B cell (primary cell): ENCODE measurements at regions not wholly inside any gene's neighbourhood (a gene's known extent, or its start where the extent isn't known, plus 50 kb on each side); places are given as distances from the start of the nearest gene placed in this dataset.

Experiments used
- ATAC-seq: fragments of 200-7000 bp; cut with Tn5 transposase; one replicate; pipeline ENCODE4 v1.10.0; 2021; ENCODE audit warnings: low read depth, mild to moderate bottlenecking, moderate number of reproducible peaks, moderate library complexity
- CTCF ChIA-PET: fragments of 350-600 bp; sonication (Branson Sonifier 250); formaldehyde crosslinking; loops from one replicate; lab custom pipeline; 2021; ENCODE audit warnings: antibody characterized with exemption, inconsistent platforms; lab: Charles Lee
- POLR2A ChIA-PET: fragments of 350-600 bp; sonication (Branson Sonifier 250); formaldehyde crosslinking; loops from one replicate; lab custom pipeline; 2021; ENCODE audit warnings: antibody characterized with exemption; lab: Charles Lee
- DNase-seq: peaks from one replicate; pipeline ENCODE4 v3.0.0; 2013
- H2AFZ ChIP-seq: 2 replicates; pipeline ENCODE4 v1.6.1; 2012; ENCODE audit warnings: mild to moderate bottlenecking, low read depth, low read length; ENCODE audit not compliant: insufficient read depth, poor library complexity, severe bottlenecking
- H3K27ac ChIP-seq, 2 donors: 1 replicate in 1 of 2; 2 replicates in 1 of 2; pipeline ENCODE4 v1.5.1; 2012 to 2013; ENCODE audit warnings: low read length in 2 of 2, mild to moderate bottlenecking in 2 of 2, moderate library complexity in 1 of 2
- H3K27me3 ChIP-seq, 4 experiments: fragments of 200-600 bp in 1 of 4; sonication (generic) in 1 of 4; replicated peaks in 1 of 4; 1 replicate in 2 of 4; 2 replicates in 2 of 4; pipeline versions ENCODE4 v1.6.1 to v1.7.0; 2013 to 2016; ENCODE audit warnings: low read length in 3 of 4, mild to moderate bottlenecking in 2 of 4, mixed read lengths in 1 of 4, moderate library complexity in 1 of 4; ENCODE audit not compliant: insufficient read depth in 4 of 4, control insufficient read depth in 3 of 4; ENCODE audit errors: control extremely low read depth in 1 of 4
- H3K36me3 ChIP-seq, 2 experiments: replicated peaks in 1 of 2; 1 replicate in 1 of 2; 2 replicates in 1 of 2; pipeline versions ENCODE4 v1.6.1 to v1.7.1; 2013; ENCODE audit warnings: low read length in 1 of 2; ENCODE audit not compliant: insufficient read depth in 2 of 2, control insufficient read depth in 1 of 2; ENCODE audit errors: control extremely low read depth in 1 of 2, extremely low read depth in 1 of 2
- H3K4me1 ChIP-seq, 2 donors: fragments of 200-600 bp in 1 of 2; sonication (generic) in 1 of 2; 1 replicate in 1 of 2; 2 replicates in 1 of 2; pipeline versions ENCODE4 v1.5.1 to v1.6.1; 2013 to 2017; ENCODE audit warnings: low read length in 2 of 2; ENCODE audit not compliant: control insufficient read depth in 2 of 2, insufficient read depth in 2 of 2
- H3K4me2 ChIP-seq: replicated peaks from 2 replicates; pipeline ENCODE3; 2012; ENCODE audit warnings: mild to moderate bottlenecking, low read depth, low read length; ENCODE audit not compliant: poor library complexity, severe bottlenecking
- H3K4me3 ChIP-seq, 5 experiments: fragments of 200-600 bp in 1 of 5; sonication (generic) in 1 of 5; 1 replicate in 3 of 5; 2 replicates in 2 of 5; pipeline versions ENCODE4 v1.5.1 to v1.7.0; 2011 to 2016; ENCODE audit warnings: low read length in 4 of 5, mild to moderate bottlenecking in 4 of 5, low read depth in 2 of 5, control low read depth in 1 of 5, moderate library complexity in 1 of 5; ENCODE audit not compliant: insufficient read depth in 1 of 5; ENCODE audit errors: control extremely low read depth in 1 of 5, extremely low read depth in 1 of 5
- H3K79me2 ChIP-seq: fragments of 200-600 bp; sonication (generic); one replicate; pipeline ENCODE4 v1.6.0; 2016; ENCODE audit warnings: low read length; ENCODE audit not compliant: control insufficient read depth, insufficient read depth
- H3K9ac ChIP-seq: fragments of 200-600 bp; sonication (generic); 2 replicates; pipeline ENCODE4 v1.6.1; 2017; ENCODE audit warnings: mild to moderate bottlenecking, low read length, moderate library complexity
- H3K9me3 ChIP-seq, 3 donors: one replicate each; pipeline versions ENCODE4 v1.6.1 to v1.7.1; 2013; ENCODE audit warnings: low read length in 2 of 3; ENCODE audit not compliant: control insufficient read depth in 2 of 3, insufficient read depth in 1 of 3; ENCODE audit errors: control extremely low read depth in 1 of 3
- H4K20me1 ChIP-seq: 2 replicates; pipeline ENCODE4 v1.6.0; 2012; ENCODE audit warnings: mild to moderate bottlenecking, low read length; ENCODE audit not compliant: insufficient read depth, control insufficient read depth, poor library complexity, severe bottlenecking
- H3K27ac Mint-ChIP-seq: one replicate; pipeline ENCODE4 v1.8.0; 2021; ENCODE audit warnings: mixed read lengths
- H3K27me3 Mint-ChIP-seq: one replicate; pipeline ENCODE4 v1.8.0; 2021; ENCODE audit warnings: mixed read lengths
- H3K4me1 Mint-ChIP-seq: one replicate; pipeline ENCODE4 v1.8.0; 2021; ENCODE audit warnings: mixed read lengths
- H3K4me3 Mint-ChIP-seq: one replicate; pipeline ENCODE4 v1.8.0; 2021; ENCODE audit warnings: mixed read lengths
- H3K9me3 Mint-ChIP-seq: one replicate; pipeline ENCODE4 v1.8.0; 2022; ENCODE audit warnings: mixed read lengths; ENCODE audit not compliant: insufficient read depth
- CTCF ChIP-seq: fragments of 200-600 bp; IDR thresholded peaks from one replicate; pipeline ENCODE4 v1.8.0; 2022; ENCODE audit warnings: antibody characterized with exemption, mild to moderate bottlenecking
- EZH2 ChIP-seq: IDR thresholded peaks from 2 replicates; pipeline ENCODE4 v1.6.1; 2012; ENCODE audit warnings: borderline replicate concordance, low read depth, mild to moderate bottlenecking, moderate library complexity, low read length; ENCODE audit not compliant: insufficient read depth, poor library complexity, severe bottlenecking
- WGBS: methylation state at CpG from one replicate; pipeline ENCODE4 v1.1.5; 2013; ENCODE audit warnings: missing lambda C conversion rate; ENCODE audit not compliant: insufficient coverage; 5-methylcytosine and 5-hydroxymethylcytosine counted together
- intact Hi-C: fragments of 100-400 bp; cut with micrococcal nuclease; formaldehyde crosslinking; loops from one replicate; pipeline ENCODE4 v1.10.0; 2022

- Histone ChIP-seq H3K9me3 (peaks cover 0 to 4% (median 0%) of the 10 kb centered on the region in 3 donors), H3K9ac (no peak overlapping the region), H4K20me1 (no peaks in the 10 kb centered on the region), H3K79me2 (no peaks in the 10 kb centered on the region), H3K36me3 (no peaks in the 10 kb centered on the region), H3K4me1 (no peaks in the 10 kb centered on the region), H3K27me3 (no peaks in the 10 kb centered on the region), H2AFZ (no peak overlapping the region), H3K4me2 (no peak overlapping the region), H3K27ac (no peak overlapping the region), H3K4me3 (no peak overlapping the region)
- Mint-ChIP-seq H3K27ac (no peak overlapping the region), H3K9me3 (peaks cover 6% of the 10 kb centered on the region), H3K4me3 (no peak overlapping the region), H3K27me3 (no peaks in the 10 kb centered on the region), H3K4me1 (no peaks in the 10 kb centered on the region)
- DNase-seq, result no peak
- ATAC-seq, result no peak
- ChIA-PET POLR2A (no interaction called here), CTCF (no interaction called here)
- TF ChIP-seq EZH2 (no peak), CTCF (no peak)
- intact Hi-C loops, result no loop called here
- no CpG with 5 or more reads among the region's 4 CpGs for WGBS
Observed at GRCh38 chr4:188956566-188956965, 817.3 kb downstream of the TRIML1 start.

- DNase-seq, result no peak
- H3K9me3 Mint-ChIP-seq, result peaks cover 6% of the 10 kb centered on the region
- CTCF ChIA-PET, result no interaction called here
Observed at GRCh38 chr4:188958346-188958745, 819.1 kb downstream of the TRIML1 start.

More at GRCh38 chr4:188958346-188958745, 819.1 kb downstream of the TRIML1 start:
- TF ChIP-seq EZH2 (no peak), CTCF (no peak)
- Mint-ChIP-seq H3K4me1 (no peaks in the 10 kb centered on the region), H3K27me3 (no peaks in the 10 kb centered on the region), H3K27ac (no peak overlapping the region), H3K4me3 (no peak overlapping the region)
- Histone ChIP-seq H4K20me1 (no peaks in the 10 kb centered on the region), H3K9me3 (peaks cover 0 to 4% (median 0%) of the 10 kb centered on the region in 3 donors), H3K79me2 (no peaks in the 10 kb centered on the region), H3K27me3 (no peaks in the 10 kb centered on the region), H3K4me1 (no peaks in the 10 kb centered on the region), H3K4me2 (no peak overlapping the region), H3K4me3 (no peak overlapping the region), H3K27ac (no peak overlapping the region), H3K9ac (no peak overlapping the region), H2AFZ (no peak overlapping the region), H3K36me3 (no peaks in the 10 kb centered on the region)
- POLR2A ChIA-PET, result no interaction called here
- intact Hi-C loops, result no loop called here
- no peak for ATAC-seq
